Stimulated activated CD4-positive, alpha-beta T cell treated with anti-CD3 and anti-CD28 coated beads, Interleukin-4, amount 100 ng/mL, for 4 hours (primary cell): ENCODE measurements at regions not wholly inside any gene's neighbourhood (a gene's known extent, or its start where the extent isn't known, plus 50 kb on each side); places are given as distances from the start of the nearest gene placed in this dataset.
"Not testable (repeated sequence)": the region's sequence is repeated elsewhere in the genome, so short reads cannot be mapped to it uniquely, and the experiment has no call there.

Experiments used
- DNase-seq, 2 experiments: peaks; one replicate each; pipeline ENCODE4 v3.0.0-alpha.2; 2020

DNA sequence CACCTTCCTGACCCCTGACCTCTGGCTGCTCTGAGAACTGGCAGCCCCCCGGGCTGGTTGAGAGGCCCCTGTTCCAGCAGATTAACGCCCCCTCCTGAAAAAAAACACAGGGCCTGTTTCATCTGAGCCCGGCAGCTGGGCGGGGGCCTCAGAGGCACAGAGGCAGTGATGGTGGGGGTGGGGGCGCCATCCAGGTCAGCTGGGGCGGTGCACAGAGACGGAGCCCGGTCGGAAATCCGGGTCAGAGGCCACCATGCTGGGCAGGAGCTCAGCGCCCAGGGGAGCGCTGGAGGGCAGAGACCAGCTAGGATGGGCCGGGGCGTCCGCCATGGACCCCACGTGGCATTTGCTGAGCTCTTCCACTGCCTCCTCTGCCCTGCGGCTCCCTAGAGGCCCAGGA is 68.0 kb downstream of the UNCX start:
- DNase-seq = no peak

GRCh38 chr7:1301054-1301881 is 68.6 kb downstream of the UNCX start:
- DNase-seq = no peak

GRCh38 chr7:1301882-1302251 is 69.2 kb downstream of the UNCX start:
- DNase-seq = no peak

DNA sequence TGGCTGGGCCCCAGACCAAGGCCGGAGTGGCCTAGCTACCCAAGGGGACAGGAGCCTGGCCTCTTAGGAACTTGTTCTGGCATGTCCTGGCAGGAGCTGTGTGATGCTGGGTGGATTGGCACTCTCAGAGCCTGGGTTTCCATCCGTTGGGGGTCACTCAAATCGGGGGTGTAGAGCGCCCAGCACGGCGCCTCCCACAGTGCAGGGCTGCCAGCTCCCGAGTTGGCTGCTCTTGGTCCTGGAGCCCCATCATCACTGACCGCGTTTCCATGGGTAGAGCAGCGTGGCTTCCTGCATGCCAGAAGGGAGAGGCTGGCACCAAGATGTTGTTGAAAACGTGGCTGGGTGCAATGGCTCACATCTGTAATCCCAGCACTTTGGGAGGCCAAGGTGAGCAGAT is 70.3 kb downstream of the UNCX start:
- DNase-seq = no peak

DNA sequence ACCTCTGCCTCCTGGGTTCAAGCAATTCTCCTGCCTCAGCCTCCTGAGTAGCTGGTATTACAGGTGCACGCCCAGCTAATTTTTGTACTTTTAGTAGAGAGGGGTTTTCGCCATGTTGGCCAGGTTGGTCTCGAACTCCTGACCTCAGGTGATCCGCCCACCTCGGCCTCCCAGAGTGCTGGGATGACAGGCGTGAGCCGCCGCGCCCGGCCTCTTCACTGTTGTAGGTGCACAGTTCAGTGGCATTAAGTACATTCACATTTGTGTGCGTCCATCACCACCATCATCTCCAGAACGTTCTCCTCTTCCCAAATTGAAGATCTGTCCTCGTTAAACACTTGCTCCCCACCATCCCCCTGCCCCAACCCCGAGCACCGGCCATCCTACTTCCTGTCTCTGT is 71.3 kb downstream of the UNCX start:
- DNase-seq = not testable (repeated sequence)

DNA sequence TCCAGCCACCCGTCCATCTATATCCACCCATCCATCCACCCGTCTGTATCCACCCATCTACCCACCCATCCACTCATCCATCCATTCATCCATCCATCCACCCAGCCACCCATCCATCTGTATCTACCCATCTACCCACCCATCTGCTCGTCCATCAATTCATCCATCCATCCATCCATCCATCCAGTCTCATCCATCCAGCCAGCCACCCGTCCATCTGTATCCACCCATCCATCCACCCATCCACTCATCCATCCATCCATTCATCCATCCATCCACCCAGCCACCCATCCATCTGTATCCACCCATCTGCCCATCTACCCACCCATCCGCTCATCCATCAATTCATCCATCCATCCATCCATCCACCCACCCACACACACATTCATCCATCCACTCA is 73.2 kb downstream of the UNCX start:
- DNase-seq = no peak

- DNase-seq = no peak
These were observed 75.2 kb downstream of the UNCX start for GRCh38 chr7:1307828-1308227.

DNA sequence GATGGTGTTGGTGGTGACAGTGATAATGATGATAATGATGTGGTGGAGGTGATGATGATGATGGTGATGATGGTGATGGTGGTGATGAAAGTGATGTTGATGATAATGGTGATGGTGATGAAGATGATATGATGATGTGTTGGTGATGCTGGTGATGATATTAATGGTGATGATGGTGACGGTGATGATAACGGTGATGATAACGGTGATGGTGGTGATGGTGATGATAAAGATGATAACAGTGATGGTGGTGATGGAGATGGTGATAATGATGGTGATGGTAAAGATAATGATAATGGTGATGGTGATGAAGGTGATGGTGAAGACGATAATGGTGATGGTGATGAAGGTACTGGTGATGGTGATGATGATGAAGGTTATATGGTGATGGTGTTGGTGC is 76.6 kb downstream of the UNCX start:
- DNase-seq = no peak

DNA sequence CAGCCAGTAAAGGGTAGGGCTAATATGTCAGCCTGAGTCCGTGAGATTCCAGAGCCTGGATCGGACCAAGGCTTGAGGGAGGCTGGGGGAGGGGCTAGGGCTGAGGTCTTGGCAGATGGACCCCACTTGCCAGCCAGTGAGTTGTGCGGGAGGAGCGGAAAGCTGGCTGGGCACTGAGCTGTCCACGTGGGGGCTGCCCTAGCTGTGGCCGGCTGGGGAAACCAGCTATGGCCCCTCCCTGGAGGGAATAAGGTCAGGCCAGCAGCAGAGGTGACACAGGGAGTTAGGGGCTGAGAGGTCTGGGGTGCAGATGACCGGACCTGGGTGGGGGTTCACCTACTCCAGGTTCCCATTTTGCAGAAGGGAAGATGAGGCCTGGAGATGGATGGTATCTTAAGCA is 77.3 kb downstream of the UNCX start:
- DNase-seq = no peak

GRCh38 chr7:1310936-1311335 is 78.3 kb downstream of the UNCX start:
- no peak for DNase-seq

- DNase-seq = no peak
These were observed 78.9 kb downstream of the UNCX start for GRCh38 chr7:1311406-1312135.

- DNase-seq = no peak
These were observed 79.7 kb downstream of the UNCX start for GRCh38 chr7:1312136-1313070.

DNA sequence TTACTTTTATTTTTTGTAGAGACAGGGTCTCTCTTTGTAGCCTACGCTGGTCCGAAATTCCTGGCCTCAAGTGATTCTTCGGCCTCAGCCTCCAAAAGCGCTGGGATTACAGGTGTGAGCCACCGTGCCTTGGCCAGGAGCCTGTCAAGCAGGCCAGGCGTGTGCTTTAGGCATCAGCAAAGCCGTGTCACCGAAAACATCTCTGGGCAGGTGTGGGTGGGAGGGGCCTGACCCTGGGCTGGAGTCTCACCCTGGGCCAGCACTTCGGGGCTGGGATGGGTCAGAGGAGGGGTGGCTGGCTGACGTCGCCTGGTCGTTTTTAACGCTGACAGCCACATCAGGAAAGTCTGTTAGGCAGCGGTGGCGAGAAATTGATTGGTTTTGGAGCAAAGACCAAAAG is 80.9 kb downstream of the UNCX start:
- no peak for DNase-seq

DNA sequence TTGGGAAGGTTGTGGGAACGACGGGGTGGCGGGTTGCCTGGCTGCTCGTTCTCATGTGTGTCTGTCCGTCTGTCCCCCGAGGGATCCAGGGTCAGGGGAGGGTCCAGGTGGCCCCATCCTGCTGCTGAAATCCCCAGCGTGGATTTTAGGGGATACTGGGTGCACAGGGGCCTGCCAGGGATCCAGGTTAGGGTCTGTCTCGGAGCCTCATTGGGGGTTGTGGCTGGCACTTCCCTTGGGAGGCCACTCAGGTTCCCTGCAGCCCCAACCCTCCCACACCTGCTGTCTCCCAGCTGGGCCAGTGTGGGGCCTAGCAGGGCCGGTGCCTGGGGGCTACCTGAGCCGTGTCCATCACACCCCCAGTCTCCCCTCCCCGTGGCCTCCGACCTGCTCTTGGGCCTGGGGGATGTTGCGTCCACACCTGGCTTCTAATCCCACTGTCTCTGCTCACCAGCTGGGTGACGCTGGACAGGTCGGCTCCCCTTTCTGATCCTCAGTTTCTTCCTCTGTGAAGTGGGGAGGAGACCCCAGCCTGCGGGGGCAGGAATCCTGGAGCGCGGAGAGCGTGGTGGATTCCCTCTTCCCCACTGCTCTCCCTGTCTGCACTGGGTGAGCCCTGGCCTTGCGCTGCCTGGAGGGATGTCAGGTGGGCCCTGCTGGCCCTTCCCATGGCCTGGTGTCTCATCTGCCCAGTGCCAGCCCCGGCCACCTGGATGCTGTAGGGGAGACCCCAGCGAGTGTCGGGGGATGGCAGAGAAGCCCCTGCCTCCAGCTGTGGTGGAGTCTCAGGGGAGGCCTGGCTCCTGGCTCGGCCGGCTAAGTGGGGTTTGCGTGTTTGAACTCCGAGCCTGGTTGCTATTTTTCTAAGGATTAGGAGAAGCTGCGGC is 81.6 kb downstream of the UNCX start:
- DNase-seq = no peak

DNA sequence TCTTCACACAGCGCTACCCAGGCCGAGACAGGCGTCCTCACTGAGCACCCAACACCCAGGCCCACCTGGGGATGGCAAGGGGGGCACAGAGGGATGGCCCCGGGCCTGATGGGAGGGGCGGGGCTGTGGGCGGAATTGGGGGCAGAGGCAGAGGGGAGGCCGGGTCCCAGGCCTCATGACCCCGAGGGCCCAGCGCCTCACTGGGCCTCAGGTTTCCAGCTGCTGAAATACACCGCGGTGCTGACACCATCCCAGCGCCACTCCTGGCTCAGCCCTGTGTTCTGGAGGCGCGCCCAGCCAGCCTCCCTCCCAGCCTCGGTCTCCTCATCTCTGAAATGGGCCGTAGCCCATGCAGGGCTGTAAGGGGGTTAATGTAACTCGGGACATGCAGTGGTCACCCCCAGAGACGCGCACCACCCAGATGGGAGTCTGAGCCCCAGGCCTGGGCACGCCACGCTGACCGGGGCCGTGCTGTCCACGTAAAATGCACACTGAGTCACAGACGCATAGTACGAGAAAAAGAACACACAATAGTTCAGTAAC is 82.3 kb downstream of the UNCX start:
- DNase-seq = no peak

DNA sequence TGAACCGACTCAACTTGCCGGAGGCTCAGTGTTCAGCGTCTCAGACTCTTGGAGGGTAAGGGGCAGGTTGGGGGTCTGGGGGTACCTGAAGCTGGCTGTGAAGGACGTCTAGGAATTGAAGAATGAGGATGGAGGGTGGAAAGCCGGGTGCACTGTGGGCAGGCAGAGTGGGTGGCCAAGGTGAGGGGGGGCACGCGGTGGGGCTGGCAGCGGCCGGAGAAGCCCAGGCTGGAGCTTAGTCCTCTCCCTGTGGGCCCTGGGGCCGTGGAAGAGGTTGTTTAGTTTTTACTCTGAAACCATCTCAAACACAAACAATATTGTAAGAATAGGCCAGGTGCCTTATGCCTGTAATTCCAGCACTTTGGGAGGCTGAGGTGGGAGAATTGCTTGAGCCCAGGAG is 83.4 kb downstream of the UNCX start:
- DNase-seq = no peak

GRCh38 chr7:1317646-1318045 is 85.0 kb downstream of the UNCX start:
- DNase-seq = no peak

GRCh38 chr7:1318051-1318450 is 85.4 kb downstream of the UNCX start:
- DNase-seq = no peak

- no peak for DNase-seq
These were observed 86.0 kb downstream of the UNCX start for GRCh38 chr7:1318661-1319060.

DNA sequence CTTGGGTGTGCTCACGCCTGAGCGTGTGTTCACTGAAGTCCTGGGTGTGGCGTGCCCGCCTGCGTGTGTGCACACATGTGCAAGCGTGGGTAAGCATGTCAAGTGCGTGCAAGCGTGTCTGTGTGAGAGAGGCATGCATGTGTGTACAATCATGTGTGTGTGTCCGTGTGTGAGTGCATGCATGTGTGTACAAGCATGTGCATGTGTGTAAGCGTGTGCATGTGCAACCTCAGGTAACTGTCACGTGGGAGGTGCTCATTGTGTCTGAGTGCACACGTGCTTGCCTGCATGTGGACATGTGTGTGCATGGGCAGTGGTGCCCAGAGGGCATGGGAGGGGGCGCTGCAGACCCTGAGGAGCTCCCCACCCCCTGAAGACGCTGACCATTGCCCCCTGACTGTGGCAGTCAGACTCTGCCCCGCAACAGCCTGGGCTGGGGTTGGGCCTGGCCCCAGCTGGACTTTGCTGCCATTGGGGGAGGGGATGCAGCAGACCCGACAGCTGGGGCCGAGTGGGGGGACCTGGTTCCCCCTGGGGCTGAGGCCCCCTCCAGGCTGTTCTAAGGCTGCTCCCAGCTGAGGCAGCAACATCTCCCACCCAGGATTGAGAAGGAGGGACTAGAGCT is 88.1 kb downstream of the UNCX start:
- no peak for DNase-seq

- DNase-seq = no peak
These were observed 89.0 kb downstream of the UNCX start for GRCh38 chr7:1321411-1322239.
